ENCODE measurements at regions not wholly inside any gene's neighbourhood (a gene's known extent, or its start where the extent isn't known, plus 50 kb on each side); places are given as distances from the start of the nearest gene placed in this dataset.

DNA sequence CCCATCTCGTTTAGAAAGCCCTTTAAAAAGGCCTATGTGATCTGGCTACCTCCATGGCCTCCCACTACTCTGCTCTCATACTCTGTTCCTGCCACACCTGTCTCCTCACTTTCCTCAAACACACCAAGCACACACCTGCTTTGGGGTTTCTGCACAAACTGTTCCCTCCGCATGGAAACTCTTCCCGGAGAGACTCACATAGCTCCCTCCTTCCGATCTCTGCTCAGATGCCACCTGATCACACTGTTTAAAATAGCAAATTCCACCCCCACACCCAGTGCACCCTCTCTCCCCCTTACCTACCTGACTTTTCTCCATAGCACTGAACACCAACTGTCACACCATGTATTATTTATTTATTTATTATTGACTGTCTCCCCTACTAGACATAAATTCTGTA is 84.0 kb upstream of the NR4A3 start:
- no peaks in the 10 kb centered on the region for H3K27me3 ChIP-seq (replicated peaks in 1 of 4; ENCODE audit: control insufficient read depth in 3 of 4, extremely low read depth in 1 of 4, insufficient read depth in 3 of 4, low read length in 3 of 4)
- no peak for TF ChIP-seq EP300 (IDR thresholded peaks at IDR 0.05; ENCODE audit: borderline replicate concordance in 1 of 2, low read depth in 2 of 2, low read length in 2 of 2)

More for the DNA sequence above, 84.0 kb upstream of the NR4A3 start:
- H3K79me1 ChIP-seq (ENCODE audit: low read depth, low read length) = no peaks in the 10 kb centered on the region
- no peak overlapping the region for H2AFZ ChIP-seq (ENCODE audit: low read length)
- no peak overlapping the region for H3K9ac ChIP-seq (replicated peaks in 1 of 4; ENCODE audit: extremely low read depth in 1 of 4, low read depth in 3 of 4, low read length in 3 of 4)
- H3K14ac ChIP-seq (ENCODE audit: insufficient read length) = no peak overlapping the region
- H2BK120ac ChIP-seq (replicated peaks; ENCODE audit: low read depth, low read length) = no peak overlapping the region
- no peaks in the 10 kb centered on the region for H4K20me1 ChIP-seq (replicated peaks in 1 of 2; ENCODE audit: control insufficient read depth in 1 of 2, insufficient read depth in 2 of 2, low read length in 2 of 2)
- H2BK20ac ChIP-seq (ENCODE audit: low read length) = no peak overlapping the region
- ChIA-PET POLR2A (ENCODE audit: partially characterized antibody) (no interaction called here), CTCF (ENCODE audit: partially characterized antibody) (no interaction called here)
- FAIRE-seq (no peak), DNase-seq (ENCODE audit: low read depth in 1 of 2, low spot score in 2 of 2) (no peak)
- H3K9me3 ChIP-seq (ENCODE audit: insufficient read depth in 2 of 2, low read depth in 1 of 2, low read length in 1 of 2) = no peaks in the 10 kb centered on the region
- no peaks in the 10 kb centered on the region for H3K36me3 ChIP-seq (ENCODE audit: control insufficient read depth in 2 of 4, insufficient read depth in 4 of 4, low read length in 3 of 4)
- H4K91ac ChIP-seq (replicated peaks; ENCODE audit: insufficient read length, low read length) = no peak overlapping the region
- no peak overlapping the region for H3K4ac ChIP-seq (replicated peaks; ENCODE audit: insufficient read length, low read depth, low read length)
- H2BK12ac ChIP-seq (ENCODE audit: low read depth, low read length) = no peak overlapping the region
- H3K23me2 ChIP-seq (ENCODE audit: low read depth, low read length) = no peaks in the 10 kb centered on the region; the same call in 1 of the 2 replicates
- no peak overlapping the region for H3K27ac ChIP-seq (ENCODE audit: low read depth, low read length)
- no peak overlapping the region for H2BK15ac ChIP-seq (ENCODE audit: low read length)
- no peak overlapping the region for H3K56ac ChIP-seq (replicated peaks; ENCODE audit: insufficient read length, low read depth, low read length)
- no peak overlapping the region for H2AK5ac ChIP-seq (ENCODE audit: low read depth, low read length)
- 79% methylated on average over 4 of the region's 4 CpGs; no CpG with 5 or more reads in 1 of the 2 experiments for WGBS, 2 experiments (ENCODE audit: extremely low coverage in 1 of 2, insufficient coverage in 1 of 2, insufficient read length in 1 of 2, insufficient replicate concordance in 2 of 2, low coverage in 1 of 2, low lambda C conversion rate in 2 of 2, missing lambda C conversion rate in 1 of 2)
- no peak overlapping the region for H3K4me3 ChIP-seq (ENCODE audit: extremely low read depth in 1 of 4, insufficient read depth in 2 of 4, low read depth in 3 of 4, low read length in 4 of 4)
- H4K5ac ChIP-seq (ENCODE audit: insufficient read length, low read depth, low read length) = no peak overlapping the region
- no peak overlapping the region for H3K4me2 ChIP-seq (ENCODE audit: insufficient read depth in 1 of 2, low read depth in 2 of 2, low read length in 2 of 2)
- no peak overlapping the region for H3K18ac ChIP-seq (ENCODE audit: extremely low read depth, low read length)
- H2BK5ac ChIP-seq (ENCODE audit: low read depth, low read length) = no peak overlapping the region
- no peaks in the 10 kb centered on the region for H3K4me1 ChIP-seq (replicated peaks in 1 of 4; ENCODE audit: control insufficient read depth in 3 of 4, insufficient read depth in 4 of 4, low read length in 3 of 4)
- no peaks in the 10 kb centered on the region for H3K79me2 ChIP-seq (ENCODE audit: control insufficient read depth in 1 of 2, insufficient read depth in 2 of 2, low read length in 2 of 2)
- no peak overlapping the region for H3K23ac ChIP-seq (ENCODE audit: insufficient read length)
- no peak overlapping the region for H4K8ac ChIP-seq (ENCODE audit: extremely low read depth, insufficient read depth, low read length)
